GM12872 (cell line): ENCODE measurements at regions not wholly inside any gene's neighbourhood (a gene's known extent, or its start where the extent isn't known, plus 50 kb on each side); places are given as distances from the start of the nearest gene placed in this dataset.

Experiments
- CTCF ChIP-seq: IDR thresholded peaks from 3 replicates; pipeline ENCODE4 v1.5.1; 2011; ENCODE audit warnings: low read depth, mild to moderate bottlenecking, low read length, moderate library complexity; ENCODE audit not compliant: insufficient read depth

- TF ChIP-seq CTCF = no peak
These were observed 146.5 kb upstream of the MYL2 start for GRCh38 chr12:111066744-111067437.

DNA sequence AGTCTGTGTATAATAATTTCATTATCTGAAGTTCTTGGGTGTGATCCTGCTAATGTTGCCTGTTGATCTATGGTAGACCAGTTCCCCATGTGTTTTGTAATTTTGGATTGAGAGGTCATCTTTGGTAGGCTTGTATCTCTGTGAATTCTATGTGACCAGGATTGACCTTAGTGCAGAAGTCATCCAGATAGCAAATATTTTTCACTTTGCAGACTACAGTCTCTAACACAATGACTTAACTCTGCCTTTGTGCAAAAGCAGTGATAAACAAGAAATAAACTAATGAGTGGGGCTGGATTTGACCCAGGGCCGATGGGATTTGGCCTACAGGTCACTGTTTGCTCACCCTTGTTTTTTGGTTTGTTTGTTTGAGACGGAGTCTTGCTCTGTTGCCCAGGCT, 144.6 kb upstream of the MYL2 start:
- TF ChIP-seq CTCF = no peak

- no peak for TF ChIP-seq CTCF
These were observed 143.8 kb upstream of the MYL2 start for GRCh38 chr12:111064154-111064553.

- TF ChIP-seq CTCF = no peak
These were observed 143.1 kb upstream of the MYL2 start for GRCh38 chr12:111063295-111064026.

- no peak for TF ChIP-seq CTCF
These were observed 137.5 kb upstream of the MYL2 start for GRCh38 chr12:111057701-111058425.

- no peak for TF ChIP-seq CTCF
These were observed 136.5 kb upstream of the MYL2 start for GRCh38 chr12:111056618-111057521.
